ENCODE measurements at regions not wholly inside any gene's neighbourhood (a gene's known extent, or its start where the extent isn't known, plus 50 kb on each side); places are given as distances from the start of the nearest gene placed in this dataset.

DNA sequence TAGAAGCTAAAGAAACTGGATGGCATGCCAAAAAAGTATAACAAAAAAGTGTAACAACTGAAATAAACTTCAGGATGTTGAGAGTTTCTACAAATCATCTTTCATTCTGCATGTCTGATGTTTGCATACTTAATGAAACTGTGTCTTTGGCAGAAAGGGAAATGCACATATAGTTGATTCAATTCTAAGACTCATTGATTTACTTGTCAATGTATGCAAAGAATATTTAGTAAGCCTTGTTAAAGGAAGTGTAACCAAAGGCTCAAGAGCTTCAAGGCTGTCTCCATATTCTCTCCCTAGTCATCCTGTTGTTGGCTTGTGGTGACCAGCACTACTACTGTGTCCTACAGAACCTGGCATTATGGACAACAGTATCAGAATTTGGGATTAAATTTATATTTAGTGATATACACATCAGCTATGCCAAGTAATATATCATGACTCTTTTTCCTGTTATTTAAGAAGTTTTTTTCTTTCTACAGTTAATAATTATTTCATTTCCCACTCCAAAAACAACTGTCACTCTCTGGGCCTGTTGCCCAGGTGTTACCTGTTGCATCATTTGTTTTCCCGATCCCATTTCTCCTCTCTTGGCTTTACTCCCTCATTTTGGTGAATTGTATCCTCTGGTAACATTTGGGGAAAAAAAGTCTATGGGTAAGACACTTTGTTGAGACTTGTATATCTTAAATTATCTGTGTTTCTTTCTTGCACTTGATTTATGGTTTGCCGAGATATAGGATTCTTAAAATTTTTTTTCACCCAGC is 226.6 kb upstream of the BMPER start:
- H3K9me3 ChIP-seq (ENCODE audit: low read length): no peaks in the 10 kb centered on the region
- H3K27ac ChIP-seq (ENCODE audit: extremely low read length, insufficient read depth, low read length): no peak overlapping the region
- POLR2A ChIA-PET: no interaction called here
- TF ChIP-seq NCOA2 (CRISPR knock-in tag; IDR thresholded peaks at IDR 0.05): no peak
- no peak for TF ChIP-seq ZNF607 (CRISPR knock-in tag; IDR thresholded peaks at IDR 0.05; ENCODE audit: borderline replicate concordance)
- no peak for TF ChIP-seq ZNF790 (CRISPR knock-in tag; IDR thresholded peaks at IDR 0.05; ENCODE audit: borderline replicate concordance)
- TF ChIP-seq ZBTB20 (CRISPR knock-in tag; IDR thresholded peaks at IDR 0.05; ENCODE audit: borderline replicate concordance, low read depth): no peak
- no peak for TF ChIP-seq BRD4 (CRISPR knock-in tag; IDR thresholded peaks at IDR 0.05)
- TF ChIP-seq ZNF652 (CRISPR knock-in tag; IDR thresholded peaks at IDR 0.05; ENCODE audit: borderline replicate concordance, low read depth): no peak
- no peak for TF ChIP-seq RCOR2 (CRISPR knock-in tag; IDR thresholded peaks at IDR 0.05)
- no peak for TF ChIP-seq TOE1 (CRISPR knock-in tag; IDR thresholded peaks at IDR 0.05)
- TF ChIP-seq ZNF256 (CRISPR knock-in tag; conservative IDR thresholded peaks at IDR 0.05): no peak
- TF ChIP-seq HNRNPLL (IDR thresholded peaks at IDR 0.05; ENCODE audit: low read depth, low read length, poor library complexity, severe bottlenecking): no peak
- no peak for TF ChIP-seq ZBTB1 (CRISPR knock-in tag; IDR thresholded peaks at IDR 0.05; ENCODE audit: borderline replicate concordance)
- TF ChIP-seq ZNF501 (CRISPR knock-in tag; IDR thresholded peaks at IDR 0.05): no peak
- TF ChIP-seq, protein P1, sequence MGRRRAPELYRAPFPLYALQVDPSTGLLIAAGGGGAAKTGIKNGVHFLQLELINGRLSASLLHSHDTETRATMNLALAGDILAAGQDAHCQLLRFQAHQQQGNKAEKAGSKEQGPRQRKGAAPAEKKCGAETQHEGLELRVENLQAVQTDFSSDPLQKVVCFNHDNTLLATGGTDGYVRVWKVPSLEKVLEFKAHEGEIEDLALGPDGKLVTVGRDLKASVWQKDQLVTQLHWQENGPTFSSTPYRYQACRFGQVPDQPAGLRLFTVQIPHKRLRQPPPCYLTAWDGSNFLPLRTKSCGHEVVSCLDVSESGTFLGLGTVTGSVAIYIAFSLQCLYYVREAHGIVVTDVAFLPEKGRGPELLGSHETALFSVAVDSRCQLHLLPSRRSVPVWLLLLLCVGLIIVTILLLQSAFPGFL (CRISPR knock-in tag; IDR thresholded peaks at IDR 0.05): no peak
- TF ChIP-seq, protein P2, sequence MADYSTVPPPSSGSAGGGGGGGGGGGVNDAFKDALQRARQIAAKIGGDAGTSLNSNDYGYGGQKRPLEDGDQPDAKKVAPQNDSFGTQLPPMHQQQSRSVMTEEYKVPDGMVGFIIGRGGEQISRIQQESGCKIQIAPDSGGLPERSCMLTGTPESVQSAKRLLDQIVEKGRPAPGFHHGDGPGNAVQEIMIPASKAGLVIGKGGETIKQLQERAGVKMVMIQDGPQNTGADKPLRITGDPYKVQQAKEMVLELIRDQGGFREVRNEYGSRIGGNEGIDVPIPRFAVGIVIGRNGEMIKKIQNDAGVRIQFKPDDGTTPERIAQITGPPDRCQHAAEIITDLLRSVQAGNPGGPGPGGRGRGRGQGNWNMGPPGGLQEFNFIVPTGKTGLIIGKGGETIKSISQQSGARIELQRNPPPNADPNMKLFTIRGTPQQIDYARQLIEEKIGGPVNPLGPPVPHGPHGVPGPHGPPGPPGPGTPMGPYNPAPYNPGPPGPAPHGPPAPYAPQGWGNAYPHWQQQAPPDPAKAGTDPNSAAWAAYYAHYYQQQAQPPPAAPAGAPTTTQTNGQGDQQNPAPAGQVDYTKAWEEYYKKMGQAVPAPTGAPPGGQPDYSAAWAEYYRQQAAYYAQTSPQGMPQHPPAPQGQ (CRISPR knock-in tag; IDR thresholded peaks at IDR 0.05; ENCODE audit: borderline replicate concordance): no peak

More for the DNA sequence above, 226.6 kb upstream of the BMPER start:
- no peak overlapping the region for H3K4me2 ChIP-seq (ENCODE audit: low read depth, low read length)
- no peaks in the 10 kb centered on the region for H4K20me1 ChIP-seq (ENCODE audit: insufficient read depth, low read length)
- no peak for FAIRE-seq
- no peaks in the 10 kb centered on the region for H3K79me2 ChIP-seq (ENCODE audit: insufficient read depth, low read length)
- no peak overlapping the region for H3K9ac ChIP-seq (ENCODE audit: insufficient read depth, low read depth, low read length)
- CTCF ChIA-PET (ENCODE audit: low intra/inter-chr PET ratio, low total read pairs): no interaction called here
- H2AFZ ChIP-seq (ENCODE audit: low read length): no peak overlapping the region
- no TSS peak for BruUV-seq (replicated peaks)
- no peak overlapping the region for H3K4me3 ChIP-seq (replicated peaks in 1 of 3; ENCODE audit: insufficient read depth in 1 of 3, low read depth in 2 of 3, low read length in 3 of 3)
- H3K4me1 ChIP-seq (ENCODE audit: insufficient read depth, low read length): 0 out of 2 replicates have a peak, but pooled peaks cover 9% of the 10 kb centered on the region
- no peak for DNase-seq (ENCODE audit: low spot score)
- 65% methylated on average over 2 of the region's 2 CpGs for WGBS (ENCODE audit: low lambda C conversion rate)
- H3K27me3 ChIP-seq (ENCODE audit: control insufficient read depth in 1 of 2, insufficient read depth in 2 of 2, low read length in 2 of 2): no peaks in the 10 kb centered on the region
- no peak for ATAC-seq
- in situ Hi-C loops (cut with HindIII; ENCODE audit: extremely low pct_ligation_motif_present, low pct_unique_long_range_greater_than_20kb) (no loop called here), intact Hi-C loops (cut with micrococcal nuclease; ENCODE audit: unreplicated experiment) (no loop called here)
- H3K36me3 ChIP-seq (replicated peaks in 1 of 2; ENCODE audit: control insufficient read depth in 1 of 2, insufficient read depth in 2 of 2, low read length in 2 of 2): no peaks in the 10 kb centered on the region

Data from HepG2 (cell line).